ENCODE measurements at regions not wholly inside any gene's neighbourhood (a gene's known extent, or its start where the extent isn't known, plus 50 kb on each side); places are given as distances from the start of the nearest gene placed in this dataset.

DNA sequence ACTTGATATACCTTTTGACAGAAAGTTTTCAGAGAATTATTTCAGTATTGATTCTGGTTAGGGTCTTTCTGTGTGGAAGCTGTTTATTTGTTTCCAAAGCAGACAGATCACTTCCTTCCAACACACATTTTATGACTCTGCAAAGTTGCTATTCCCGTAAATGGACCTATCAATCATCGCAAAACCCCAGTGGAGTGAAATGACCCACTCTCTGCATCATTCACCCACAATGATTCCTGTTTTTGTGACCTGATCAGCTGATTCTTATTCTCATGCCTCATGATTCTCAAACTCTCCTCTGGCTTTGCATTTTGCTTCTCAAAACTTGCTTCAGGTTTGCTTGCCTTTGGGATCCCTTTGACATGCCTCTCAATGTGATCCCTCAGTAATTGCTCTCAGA lies 453.7 kb downstream of the PCDH17 start:
- Histone ChIP-seq H3K9me3 (ENCODE audit: control insufficient read depth, insufficient read depth, low read length) (no peaks in the 10 kb centered on the region), H3K27me3 (ENCODE audit: control insufficient read depth, low read length) (no peaks in the 10 kb centered on the region), H3F3A (ENCODE audit: control insufficient read depth, insufficient read depth) (no peaks in the 10 kb centered on the region), H4K20me1 (ENCODE audit: control insufficient read depth, insufficient read depth, low read depth, low read length) (no peaks in the 10 kb centered on the region), H3K79me2 (ENCODE audit: control insufficient read depth, low read length) (no peaks in the 10 kb centered on the region), H3K36me3 (ENCODE audit: control insufficient read depth, low read length) (no peaks in the 10 kb centered on the region), H3K4me3 (ENCODE audit: low read length) (no peak overlapping the region), H3K27ac (ENCODE audit: low read depth, low read length) (no peak overlapping the region), H3K4me1 (ENCODE audit: control insufficient read depth, low read length) (no peaks in the 10 kb centered on the region), H3K9me2 (replicated peaks; ENCODE audit: control insufficient read depth, low read length) (no peaks in the 10 kb centered on the region), H3K4me2 (ENCODE audit: low read length) (no peak overlapping the region)
- TF ChIP-seq, protein P1, sequence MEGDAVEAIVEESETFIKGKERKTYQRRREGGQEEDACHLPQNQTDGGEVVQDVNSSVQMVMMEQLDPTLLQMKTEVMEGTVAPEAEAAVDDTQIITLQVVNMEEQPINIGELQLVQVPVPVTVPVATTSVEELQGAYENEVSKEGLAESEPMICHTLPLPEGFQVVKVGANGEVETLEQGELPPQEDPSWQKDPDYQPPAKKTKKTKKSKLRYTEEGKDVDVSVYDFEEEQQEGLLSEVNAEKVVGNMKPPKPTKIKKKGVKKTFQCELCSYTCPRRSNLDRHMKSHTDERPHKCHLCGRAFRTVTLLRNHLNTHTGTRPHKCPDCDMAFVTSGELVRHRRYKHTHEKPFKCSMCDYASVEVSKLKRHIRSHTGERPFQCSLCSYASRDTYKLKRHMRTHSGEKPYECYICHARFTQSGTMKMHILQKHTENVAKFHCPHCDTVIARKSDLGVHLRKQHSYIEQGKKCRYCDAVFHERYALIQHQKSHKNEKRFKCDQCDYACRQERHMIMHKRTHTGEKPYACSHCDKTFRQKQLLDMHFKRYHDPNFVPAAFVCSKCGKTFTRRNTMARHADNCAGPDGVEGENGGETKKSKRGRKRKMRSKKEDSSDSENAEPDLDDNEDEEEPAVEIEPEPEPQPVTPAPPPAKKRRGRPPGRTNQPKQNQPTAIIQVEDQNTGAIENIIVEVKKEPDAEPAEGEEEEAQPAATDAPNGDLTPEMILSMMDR (IDR thresholded peaks at IDR 0.05; ENCODE audit: low read depth, low read length, poor library complexity, severe bottlenecking): no peak
- TF ChIP-seq EZH2phosphoT487 (IDR thresholded peaks at IDR 0.05; ENCODE audit: borderline replicate concordance, low read length): no peak

DNA sequence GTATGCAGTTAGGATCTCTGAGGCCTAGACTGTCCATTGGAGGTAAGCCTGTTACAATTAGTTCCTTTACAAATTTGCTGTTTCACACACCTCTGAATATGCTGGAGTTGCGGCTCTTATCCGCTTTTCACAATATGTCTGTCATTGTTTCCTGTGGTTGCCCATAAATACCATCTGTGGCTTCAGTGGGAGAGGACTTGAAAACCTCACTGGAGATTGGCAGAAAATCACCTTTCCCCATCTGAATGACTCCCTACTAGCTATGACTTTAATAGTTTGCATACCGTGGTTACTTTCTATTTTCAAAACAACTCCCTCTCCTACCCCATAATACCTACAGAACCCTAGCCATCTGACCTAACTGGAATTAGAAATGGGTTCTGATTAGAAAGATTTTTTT lies 454.3 kb downstream of the PCDH17 start:
- Histone ChIP-seq H3K4me3 (ENCODE audit: low read length) (no peak overlapping the region), H3K9me2 (replicated peaks; ENCODE audit: control insufficient read depth, low read length) (no peaks in the 10 kb centered on the region), H3F3A (ENCODE audit: control insufficient read depth, insufficient read depth) (no peaks in the 10 kb centered on the region), H3K27me3 (ENCODE audit: control insufficient read depth, low read length) (no peaks in the 10 kb centered on the region), H3K36me3 (ENCODE audit: control insufficient read depth, low read length) (no peaks in the 10 kb centered on the region), H3K27ac (ENCODE audit: low read depth, low read length) (no peak overlapping the region), H3K4me2 (ENCODE audit: low read length) (no peak overlapping the region), H3K4me1 (ENCODE audit: control insufficient read depth, low read length) (no peaks in the 10 kb centered on the region), H4K20me1 (ENCODE audit: control insufficient read depth, insufficient read depth, low read depth, low read length) (no peaks in the 10 kb centered on the region), H3K79me2 (ENCODE audit: control insufficient read depth, low read length) (no peaks in the 10 kb centered on the region), H3K9me3 (ENCODE audit: control insufficient read depth, insufficient read depth, low read length) (no peaks in the 10 kb centered on the region)
- TF ChIP-seq, protein P1 (IDR thresholded peaks at IDR 0.05; ENCODE audit: low read depth, low read length, poor library complexity, severe bottlenecking): no peak
- no peak for TF ChIP-seq EZH2phosphoT487 (IDR thresholded peaks at IDR 0.05; ENCODE audit: borderline replicate concordance, low read length)

DNA sequence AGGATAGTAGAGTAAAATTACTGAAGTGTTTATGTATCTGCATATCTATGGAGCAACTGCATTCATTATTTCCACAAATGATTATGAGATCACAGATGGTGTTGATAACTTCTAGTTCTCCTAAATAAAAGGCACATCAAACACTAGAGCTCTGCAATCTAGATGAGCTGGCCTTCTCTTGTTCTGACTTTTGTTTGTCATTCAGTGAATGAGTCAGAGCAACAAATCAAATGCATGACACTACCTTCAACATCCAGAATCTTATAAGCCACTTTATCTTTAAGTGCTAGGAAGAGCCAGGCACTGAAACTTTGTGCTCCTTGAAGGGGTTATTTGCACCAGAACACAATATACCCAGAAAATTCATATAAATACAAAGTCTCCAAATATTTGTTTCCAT lies 456.0 kb downstream of the PCDH17 start:
- no peaks in the 10 kb centered on the region for H3K27me3 ChIP-seq (ENCODE audit: control insufficient read depth, low read length)
- H3K4me2 ChIP-seq (ENCODE audit: low read length): no peak overlapping the region
- no peaks in the 10 kb centered on the region for H4K20me1 ChIP-seq (ENCODE audit: control insufficient read depth, insufficient read depth, low read depth, low read length)
- no peak overlapping the region for H3K27ac ChIP-seq (ENCODE audit: low read depth, low read length)
- H3K9me3 ChIP-seq (ENCODE audit: control insufficient read depth, insufficient read depth, low read length): no peaks in the 10 kb centered on the region
- no peaks in the 10 kb centered on the region for H3K4me1 ChIP-seq (ENCODE audit: control insufficient read depth, low read length)
- H3K79me2 ChIP-seq (ENCODE audit: control insufficient read depth, low read length): no peaks in the 10 kb centered on the region
- no peak overlapping the region for H3K4me3 ChIP-seq (ENCODE audit: low read length)
- H3F3A ChIP-seq (ENCODE audit: control insufficient read depth, insufficient read depth): no peaks in the 10 kb centered on the region
- TF ChIP-seq, protein P1 (IDR thresholded peaks at IDR 0.05; ENCODE audit: low read depth, low read length, poor library complexity, severe bottlenecking): no peak
- TF ChIP-seq EZH2phosphoT487 (IDR thresholded peaks at IDR 0.05; ENCODE audit: borderline replicate concordance, low read length): no peak
- H3K9me2 ChIP-seq (replicated peaks; ENCODE audit: control insufficient read depth, low read length): no peaks in the 10 kb centered on the region
- H3K36me3 ChIP-seq (ENCODE audit: control insufficient read depth, low read length): no peaks in the 10 kb centered on the region

DNA sequence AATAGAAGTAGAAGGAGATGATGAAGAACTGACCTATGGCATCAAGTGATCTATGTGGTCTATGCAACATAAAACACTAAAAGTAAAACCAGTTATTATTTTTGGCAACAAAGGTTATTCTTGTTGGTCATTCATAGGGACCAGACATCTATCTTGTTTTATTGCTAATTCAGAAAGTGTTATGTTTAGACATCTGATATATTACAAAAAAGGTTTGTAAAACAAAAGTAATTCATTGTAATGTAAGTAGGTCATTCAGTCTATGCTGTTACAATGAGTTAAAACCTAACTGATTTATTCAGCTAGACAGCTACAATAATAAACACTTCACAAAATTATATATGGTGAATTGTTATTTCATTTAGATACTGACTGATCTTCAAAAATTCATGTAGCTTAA lies 461.9 kb downstream of the PCDH17 start:
- H3K36me3 ChIP-seq (ENCODE audit: control insufficient read depth, low read length): no peaks in the 10 kb centered on the region
- no peaks in the 10 kb centered on the region for H3K79me2 ChIP-seq (ENCODE audit: control insufficient read depth, low read length)
- no peak overlapping the region for H3K4me2 ChIP-seq (ENCODE audit: low read length)
- TF ChIP-seq EZH2phosphoT487 (IDR thresholded peaks at IDR 0.05; ENCODE audit: borderline replicate concordance, low read length): no peak
- TF ChIP-seq, protein P1 (IDR thresholded peaks at IDR 0.05; ENCODE audit: low read depth, low read length, poor library complexity, severe bottlenecking): no peak
- no peaks in the 10 kb centered on the region for H3K27me3 ChIP-seq (ENCODE audit: control insufficient read depth, low read length)
- no peaks in the 10 kb centered on the region for H3F3A ChIP-seq (ENCODE audit: control insufficient read depth, insufficient read depth)
- no peaks in the 10 kb centered on the region for H3K9me2 ChIP-seq (replicated peaks; ENCODE audit: control insufficient read depth, low read length)
- H4K20me1 ChIP-seq (ENCODE audit: control insufficient read depth, insufficient read depth, low read depth, low read length): no peaks in the 10 kb centered on the region
- H3K4me1 ChIP-seq (ENCODE audit: control insufficient read depth, low read length): no peaks in the 10 kb centered on the region
- H3K9me3 ChIP-seq (ENCODE audit: control insufficient read depth, insufficient read depth, low read length): no peaks in the 10 kb centered on the region
- no peak overlapping the region for H3K4me3 ChIP-seq (ENCODE audit: low read length)
- H3K27ac ChIP-seq (ENCODE audit: low read depth, low read length): no peak overlapping the region

All from DOHH2 (cell line).